ENCODE measurements at regions not wholly inside any gene's neighbourhood (a gene's known extent, or its start where the extent isn't known, plus 50 kb on each side); places are given as distances from the start of the nearest gene placed in this dataset.

GRCh38 chr7:67947646-67948045 lies 951.0 kb downstream of the TYW1 start:
- Histone ChIP-seq H3K36me3 (ENCODE audit: control insufficient read depth, insufficient read depth, low read length) (no peaks in the 10 kb centered on the region), H3K4me1 (ENCODE audit: control insufficient read depth, insufficient read depth, low read length) (no peaks in the 10 kb centered on the region), H3K9me3 (ENCODE audit: control insufficient read depth, insufficient read depth, low read length) (peaks cover 8% of the 10 kb centered on the region), H3K4me3 (ENCODE audit: low read length) (no peak overlapping the region), H3K27ac (ENCODE audit: low read length) (no peak overlapping the region), H3K27me3 (ENCODE audit: control insufficient read depth, insufficient read depth, low read length) (no peaks in the 10 kb centered on the region)
- Mint-ChIP-seq H3K9me3 (peaks cover 12 to 21% of the 10 kb centered on the region in 2 donors), H3K27me3 (ENCODE audit: low read depth in 2 of 2) (no peaks in the 10 kb centered on the region), H3K36me3 (no peaks in the 10 kb centered on the region), H3K27ac (no peak overlapping the region), H3K4me3 (no peak overlapping the region), H3K4me1 (no peaks in the 10 kb centered on the region)
- no peak for DNase-seq
- 94% methylated on average over 3 of the region's 5 CpGs for WGBS (ENCODE audit: insufficient coverage)
- TF ChIP-seq, protein P1, sequence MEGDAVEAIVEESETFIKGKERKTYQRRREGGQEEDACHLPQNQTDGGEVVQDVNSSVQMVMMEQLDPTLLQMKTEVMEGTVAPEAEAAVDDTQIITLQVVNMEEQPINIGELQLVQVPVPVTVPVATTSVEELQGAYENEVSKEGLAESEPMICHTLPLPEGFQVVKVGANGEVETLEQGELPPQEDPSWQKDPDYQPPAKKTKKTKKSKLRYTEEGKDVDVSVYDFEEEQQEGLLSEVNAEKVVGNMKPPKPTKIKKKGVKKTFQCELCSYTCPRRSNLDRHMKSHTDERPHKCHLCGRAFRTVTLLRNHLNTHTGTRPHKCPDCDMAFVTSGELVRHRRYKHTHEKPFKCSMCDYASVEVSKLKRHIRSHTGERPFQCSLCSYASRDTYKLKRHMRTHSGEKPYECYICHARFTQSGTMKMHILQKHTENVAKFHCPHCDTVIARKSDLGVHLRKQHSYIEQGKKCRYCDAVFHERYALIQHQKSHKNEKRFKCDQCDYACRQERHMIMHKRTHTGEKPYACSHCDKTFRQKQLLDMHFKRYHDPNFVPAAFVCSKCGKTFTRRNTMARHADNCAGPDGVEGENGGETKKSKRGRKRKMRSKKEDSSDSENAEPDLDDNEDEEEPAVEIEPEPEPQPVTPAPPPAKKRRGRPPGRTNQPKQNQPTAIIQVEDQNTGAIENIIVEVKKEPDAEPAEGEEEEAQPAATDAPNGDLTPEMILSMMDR (IDR thresholded peaks at IDR 0.05) = no peak
- ATAC-seq = no peak
- intact Hi-C loops (cut with micrococcal nuclease) = no loop called here

- 42% methylated on average over 7 of the region's 7 CpGs for WGBS (ENCODE audit: insufficient coverage)
- Histone ChIP-seq H3K4me3 (ENCODE audit: low read length) (no peak overlapping the region), H3K9me3 (ENCODE audit: control insufficient read depth, insufficient read depth, low read length) (peaks cover 5% of the 10 kb centered on the region), H3K27me3 (ENCODE audit: control insufficient read depth, insufficient read depth, low read length) (no peaks in the 10 kb centered on the region), H3K36me3 (ENCODE audit: control insufficient read depth, insufficient read depth, low read length) (no peaks in the 10 kb centered on the region), H3K4me1 (ENCODE audit: control insufficient read depth, insufficient read depth, low read length) (no peaks in the 10 kb centered on the region), H3K27ac (ENCODE audit: low read length) (no peak overlapping the region)
- no peaks in the 10 kb centered on the region for H3K36me3 Mint-ChIP-seq
- ATAC-seq (no peak), DNase-seq (no peak)
- H3K27me3 Mint-ChIP-seq (ENCODE audit: low read depth in 2 of 2) = no peaks in the 10 kb centered on the region
- intact Hi-C loops (cut with micrococcal nuclease) = no loop called here
- TF ChIP-seq, protein P1 (IDR thresholded peaks at IDR 0.05) = no peak
- no peaks in the 10 kb centered on the region for H3K4me1 Mint-ChIP-seq
- no peak overlapping the region for H3K27ac Mint-ChIP-seq
- peaks cover 21 to 27% of the 10 kb centered on the region in 2 donors for H3K9me3 Mint-ChIP-seq
- H3K4me3 Mint-ChIP-seq = no peak overlapping the region
Measured at GRCh38 chr7:67950321-67951083, 953.9 kb downstream of the TYW1 start.

GRCh38 chr7:67955061-67955460 lies 958.4 kb downstream of the TYW1 start:
- DNase-seq (no peak), ATAC-seq (no peak)
- Mint-ChIP-seq H3K9me3 (peaks cover 19 to 35% of the 10 kb centered on the region in 2 donors), H3K4me3 (no peak overlapping the region), H3K27ac (no peak overlapping the region), H3K27me3 (ENCODE audit: low read depth in 2 of 2) (no peaks in the 10 kb centered on the region), H3K4me1 (no peaks in the 10 kb centered on the region), H3K36me3 (peaks cover 6% of the 10 kb centered on the region)
- H3K27ac ChIP-seq (ENCODE audit: low read length) = no peak overlapping the region
- no peak overlapping the region for H3K4me3 ChIP-seq (ENCODE audit: low read length)
- intact Hi-C loops (cut with micrococcal nuclease) = no loop called here
- H3K36me3 ChIP-seq (ENCODE audit: control insufficient read depth, insufficient read depth, low read length) = no peaks in the 10 kb centered on the region
- no peaks in the 10 kb centered on the region for H3K4me1 ChIP-seq (ENCODE audit: control insufficient read depth, insufficient read depth, low read length)
- no peaks in the 10 kb centered on the region for H3K27me3 ChIP-seq (ENCODE audit: control insufficient read depth, insufficient read depth, low read length)
- H3K9me3 ChIP-seq (ENCODE audit: control insufficient read depth, insufficient read depth, low read length) = peaks cover 4% of the 10 kb centered on the region
- 63% methylated on average over 3 of the region's 3 CpGs for WGBS (ENCODE audit: insufficient coverage)
- TF ChIP-seq, protein P1 (IDR thresholded peaks at IDR 0.05) = no peak

DNA sequence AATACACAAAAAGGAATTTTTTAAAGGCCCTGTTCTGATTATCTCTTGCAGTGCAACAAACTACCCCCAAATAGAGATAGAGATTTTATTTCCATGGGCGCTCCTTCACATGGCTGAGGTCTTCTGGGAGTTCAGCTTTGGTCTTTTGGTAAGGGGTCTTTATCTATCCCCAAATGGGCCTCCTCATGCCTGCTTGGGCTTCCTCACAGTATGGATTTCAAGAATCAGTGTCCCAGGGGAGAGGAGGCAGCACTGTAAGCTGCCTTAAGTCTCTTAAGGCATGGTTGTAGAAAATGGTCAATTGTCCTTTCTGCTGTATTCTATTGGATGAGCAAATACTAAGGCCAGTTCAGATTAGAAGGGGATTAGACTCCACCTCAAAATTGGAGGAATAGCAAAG lies 966.2 kb downstream of the TYW1 start:
- peaks cover 6% of the 10 kb centered on the region for H3K36me3 Mint-ChIP-seq
- no peaks in the 10 kb centered on the region for H3K27me3 Mint-ChIP-seq (ENCODE audit: low read depth in 2 of 2)

More for the DNA sequence above, 966.2 kb downstream of the TYW1 start:
- intact Hi-C loops (cut with micrococcal nuclease) = no loop called here
- peaks cover 11 to 19% of the 10 kb centered on the region in 2 donors for H3K9me3 Mint-ChIP-seq
- no peak overlapping the region for H3K4me3 ChIP-seq (ENCODE audit: low read length)
- 50% methylated on average over 1 of the region's 1 CpG for WGBS (ENCODE audit: insufficient coverage)
- H3K27me3 ChIP-seq (ENCODE audit: control insufficient read depth, insufficient read depth, low read length) = no peaks in the 10 kb centered on the region
- H3K36me3 ChIP-seq (ENCODE audit: control insufficient read depth, insufficient read depth, low read length) = no peaks in the 10 kb centered on the region
- TF ChIP-seq, protein P1 (IDR thresholded peaks at IDR 0.05) = no peak
- no peak overlapping the region for H3K27ac ChIP-seq (ENCODE audit: low read length)
- no peaks in the 10 kb centered on the region for H3K4me1 Mint-ChIP-seq
- ATAC-seq (no peak), DNase-seq (no peak)
- H3K27ac Mint-ChIP-seq = no peak overlapping the region
- no peaks in the 10 kb centered on the region for H3K9me3 ChIP-seq (ENCODE audit: control insufficient read depth, insufficient read depth, low read length)
- no peak overlapping the region for H3K4me3 Mint-ChIP-seq
- H3K4me1 ChIP-seq (ENCODE audit: control insufficient read depth, insufficient read depth, low read length) = no peaks in the 10 kb centered on the region

All from natural killer cell (primary cell).